ENCODE measurements at regions not wholly inside any gene's neighbourhood (a gene's known extent, or its start where the extent isn't known, plus 50 kb on each side); places are given as distances from the start of the nearest gene placed in this dataset.

DNA sequence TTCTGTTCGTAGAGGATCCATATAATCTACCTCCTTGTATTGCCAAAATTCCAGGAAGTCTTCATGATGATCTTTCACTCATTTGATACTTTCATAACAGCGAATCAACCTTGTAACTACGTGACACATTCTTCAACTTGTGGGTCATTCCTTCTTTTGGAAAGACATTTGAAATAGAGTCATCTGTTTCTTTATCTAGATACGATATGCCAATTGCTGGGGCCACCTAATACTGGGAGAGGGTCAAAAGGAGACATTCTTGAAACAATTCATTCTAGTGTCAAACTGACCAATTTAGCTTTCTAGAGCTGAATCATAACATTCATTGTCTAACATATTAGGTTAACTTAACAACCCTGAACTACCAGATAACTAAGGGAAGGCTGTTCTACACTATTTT, 62.9 kb upstream of the SMAD1 start:
- TF ChIP-seq, protein P1, sequence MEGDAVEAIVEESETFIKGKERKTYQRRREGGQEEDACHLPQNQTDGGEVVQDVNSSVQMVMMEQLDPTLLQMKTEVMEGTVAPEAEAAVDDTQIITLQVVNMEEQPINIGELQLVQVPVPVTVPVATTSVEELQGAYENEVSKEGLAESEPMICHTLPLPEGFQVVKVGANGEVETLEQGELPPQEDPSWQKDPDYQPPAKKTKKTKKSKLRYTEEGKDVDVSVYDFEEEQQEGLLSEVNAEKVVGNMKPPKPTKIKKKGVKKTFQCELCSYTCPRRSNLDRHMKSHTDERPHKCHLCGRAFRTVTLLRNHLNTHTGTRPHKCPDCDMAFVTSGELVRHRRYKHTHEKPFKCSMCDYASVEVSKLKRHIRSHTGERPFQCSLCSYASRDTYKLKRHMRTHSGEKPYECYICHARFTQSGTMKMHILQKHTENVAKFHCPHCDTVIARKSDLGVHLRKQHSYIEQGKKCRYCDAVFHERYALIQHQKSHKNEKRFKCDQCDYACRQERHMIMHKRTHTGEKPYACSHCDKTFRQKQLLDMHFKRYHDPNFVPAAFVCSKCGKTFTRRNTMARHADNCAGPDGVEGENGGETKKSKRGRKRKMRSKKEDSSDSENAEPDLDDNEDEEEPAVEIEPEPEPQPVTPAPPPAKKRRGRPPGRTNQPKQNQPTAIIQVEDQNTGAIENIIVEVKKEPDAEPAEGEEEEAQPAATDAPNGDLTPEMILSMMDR (IDR thresholded peaks at IDR 0.05; ENCODE audit: extremely low read depth in 1 of 2, insufficient read depth in 1 of 2, low read depth in 1 of 2, low read length in 2 of 2), result no peak
- no peak for TF ChIP-seq POLR2A (IDR thresholded peaks at IDR 0.05; ENCODE audit: low read depth, low read length)
- no peak for TF ChIP-seq EZH2 (IDR thresholded peaks at IDR 0.05; ENCODE audit: borderline replicate concordance, low read depth, low read length, severe bottlenecking)
- no peak for TF ChIP-seq FOS (IDR thresholded peaks at IDR 0.05; ENCODE audit: borderline replicate concordance, insufficient read depth, low read length)
- TF ChIP-seq MYC (IDR thresholded peaks at IDR 0.05; ENCODE audit: low read depth, low read length), result no peak
- no peak for TF ChIP-seq JUN (IDR thresholded peaks at IDR 0.05; ENCODE audit: borderline replicate concordance, insufficient read depth, insufficient read length, low read depth)

Data from endothelial cell of umbilical vein (primary cell).